ENCODE measurements at regions not wholly inside any gene's neighbourhood (a gene's known extent, or its start where the extent isn't known, plus 50 kb on each side); places are given as distances from the start of the nearest gene placed in this dataset.
"Not testable (repeated sequence)": the region's sequence is repeated elsewhere in the genome, so short reads cannot be mapped to it uniquely, and the experiment has no call there.

DNA sequence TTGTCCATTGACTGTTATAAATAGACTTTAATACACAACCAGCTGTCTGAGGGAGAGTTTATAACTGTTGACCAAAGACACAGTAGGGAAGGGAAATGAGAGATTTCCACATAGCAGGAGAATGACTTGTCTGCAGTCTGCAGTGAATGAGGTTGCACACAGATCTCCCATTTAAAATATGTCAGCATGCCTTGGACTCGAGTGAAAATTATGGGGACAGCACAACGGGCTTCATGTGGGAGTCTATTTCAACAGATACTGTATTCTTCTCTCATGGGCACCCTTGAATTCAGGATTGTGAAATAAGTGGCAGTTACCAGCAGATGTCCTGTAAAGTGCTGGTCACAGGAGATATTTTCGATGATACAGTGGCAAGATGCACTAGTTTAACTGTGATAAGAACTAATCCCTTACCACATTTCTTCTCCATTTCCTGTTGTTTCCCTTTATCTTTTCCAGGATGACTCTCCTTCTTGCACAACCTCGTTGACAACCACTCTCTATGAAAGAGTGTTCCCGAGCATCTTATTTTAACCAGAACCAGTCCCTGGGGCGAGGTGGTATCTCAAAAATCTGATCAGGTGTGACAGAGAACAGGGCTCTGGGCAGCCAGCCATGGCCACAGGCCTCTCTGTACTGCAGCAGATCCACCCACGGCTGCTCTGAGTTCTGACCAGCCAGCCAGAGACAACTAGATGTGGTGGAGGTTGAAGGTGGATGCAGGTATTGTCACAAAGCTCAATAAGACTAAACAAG, 51.5 kb upstream of the MAP3K1 start:
- DNase-seq: no peak
- CTCF ChIA-PET: no interaction called here
- ATAC-seq: no peak
- Mint-ChIP-seq H3K4me1 (no peaks in the 10 kb centered on the region), H3K27me3 (peaks cover 12% of the 10 kb centered on the region), H3K36me3 (no peaks in the 10 kb centered on the region), H3K4me3 (no peak overlapping the region), H3K9me3 (ENCODE audit: low read depth) (no peaks in the 10 kb centered on the region), H3K27ac (no peak overlapping the region)

DNA sequence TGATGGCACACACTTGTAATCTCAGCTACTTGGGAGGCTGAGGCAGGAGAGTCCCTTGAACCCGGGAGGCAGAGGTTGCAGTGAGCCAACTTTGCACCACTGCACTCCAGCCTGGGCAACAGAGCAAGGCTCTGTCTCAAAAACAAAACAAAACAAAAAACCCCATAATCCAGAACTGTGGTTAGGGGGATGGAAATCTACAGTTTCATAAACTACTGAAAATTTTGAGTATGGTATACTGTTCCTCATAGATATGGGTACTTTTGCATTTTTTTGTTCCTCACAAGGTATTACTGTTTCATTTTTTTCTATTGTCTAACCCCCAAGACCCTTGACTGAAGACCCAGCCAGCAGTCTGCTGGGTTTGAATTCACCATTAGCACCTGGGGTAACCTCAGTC, 52.2 kb upstream of the MAP3K1 start:
- no peaks in the 10 kb centered on the region for H3K4me1 Mint-ChIP-seq
- DNase-seq: no peak
- H3K4me3 Mint-ChIP-seq: no peak overlapping the region
- ATAC-seq: no peak
- H3K27ac Mint-ChIP-seq: no peak overlapping the region
- H3K9me3 Mint-ChIP-seq (ENCODE audit: low read depth): no peaks in the 10 kb centered on the region
- H3K27me3 Mint-ChIP-seq: peaks cover 12% of the 10 kb centered on the region
- CTCF ChIA-PET: no interaction called here
- no peaks in the 10 kb centered on the region for H3K36me3 Mint-ChIP-seq

DNA sequence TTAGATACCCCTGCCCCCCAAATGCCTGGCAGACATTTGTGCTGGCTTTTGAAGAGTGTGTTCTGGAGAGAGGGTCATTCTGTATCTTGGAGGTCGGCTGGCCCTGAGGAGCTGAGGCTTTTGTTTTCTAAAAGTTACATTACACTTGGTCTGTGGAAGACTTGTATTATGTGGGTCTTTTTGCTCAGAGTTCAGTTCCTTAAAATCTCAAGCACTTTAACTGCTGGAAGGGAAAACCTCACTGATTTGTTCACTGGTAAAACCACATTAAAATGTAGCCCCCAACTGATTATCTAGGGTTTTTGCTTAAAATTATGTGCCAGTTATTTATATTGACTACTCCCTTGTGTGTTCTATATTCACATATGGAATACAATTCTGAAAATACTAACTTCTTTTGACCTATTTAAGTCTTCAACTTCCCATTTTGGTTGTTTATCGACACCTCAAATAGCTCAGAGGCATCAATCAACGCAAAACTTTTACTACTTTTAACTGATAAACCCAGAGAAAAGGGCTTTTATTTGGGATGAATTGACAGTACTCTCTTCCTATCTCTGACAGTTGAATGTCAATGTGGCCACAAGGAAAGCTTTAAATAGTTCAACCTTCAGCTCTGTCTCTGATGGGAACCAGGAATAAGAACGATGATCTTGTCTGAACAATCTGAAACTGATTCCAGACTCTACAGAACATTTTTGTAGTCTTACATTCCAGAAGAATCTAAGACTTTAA, 54.0 kb upstream of the MAP3K1 start:
- no peak overlapping the region for H3K4me3 Mint-ChIP-seq
- CTCF ChIA-PET: interaction anchor here (1.4 kb wide), 1 partner anchor 11 kb away, joined by 4 read pairs; no protein-coding TSS in a partner anchor
- ATAC-seq: no peak

DNA sequence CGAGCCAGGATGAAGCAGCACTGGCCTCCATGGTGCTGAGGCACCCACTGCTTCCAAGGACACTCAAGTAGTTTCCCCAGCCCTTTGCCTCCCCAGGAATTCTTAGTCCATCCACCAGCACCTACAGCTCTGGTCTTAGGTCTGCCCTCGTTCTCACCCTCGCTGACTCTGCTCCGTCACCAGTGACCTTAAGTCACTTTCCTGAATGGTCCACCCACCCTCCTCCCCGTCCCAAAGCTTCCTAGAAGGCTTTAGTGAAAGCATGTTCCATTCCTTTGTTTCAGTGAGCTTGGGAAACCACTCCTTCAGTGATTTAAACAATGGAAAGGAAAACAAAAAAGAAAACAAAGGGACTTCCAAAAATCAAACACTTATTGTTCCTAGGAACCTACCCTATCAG, 54.6 kb upstream of the MAP3K1 start:
- Mint-ChIP-seq H3K4me3 (no peak overlapping the region), H3K36me3 (no peaks in the 10 kb centered on the region), H3K9me3 (ENCODE audit: low read depth) (no peaks in the 10 kb centered on the region), H3K27ac (no peak overlapping the region), H3K27me3 (peaks cover 12% of the 10 kb centered on the region), H3K4me1 (no peaks in the 10 kb centered on the region)
- no peak for ATAC-seq
- CTCF ChIA-PET: no interaction called here
- DNase-seq: no peak

More for the DNA sequence above, 54.0 kb upstream of the MAP3K1 start:
- Mint-ChIP-seq H3K4me1 (no peaks in the 10 kb centered on the region), H3K27me3 (peaks cover 12% of the 10 kb centered on the region), H3K36me3 (no peaks in the 10 kb centered on the region), H3K27ac (no peak overlapping the region), H3K9me3 (ENCODE audit: low read depth) (no peaks in the 10 kb centered on the region)
- DNase-seq: no peak

DNA sequence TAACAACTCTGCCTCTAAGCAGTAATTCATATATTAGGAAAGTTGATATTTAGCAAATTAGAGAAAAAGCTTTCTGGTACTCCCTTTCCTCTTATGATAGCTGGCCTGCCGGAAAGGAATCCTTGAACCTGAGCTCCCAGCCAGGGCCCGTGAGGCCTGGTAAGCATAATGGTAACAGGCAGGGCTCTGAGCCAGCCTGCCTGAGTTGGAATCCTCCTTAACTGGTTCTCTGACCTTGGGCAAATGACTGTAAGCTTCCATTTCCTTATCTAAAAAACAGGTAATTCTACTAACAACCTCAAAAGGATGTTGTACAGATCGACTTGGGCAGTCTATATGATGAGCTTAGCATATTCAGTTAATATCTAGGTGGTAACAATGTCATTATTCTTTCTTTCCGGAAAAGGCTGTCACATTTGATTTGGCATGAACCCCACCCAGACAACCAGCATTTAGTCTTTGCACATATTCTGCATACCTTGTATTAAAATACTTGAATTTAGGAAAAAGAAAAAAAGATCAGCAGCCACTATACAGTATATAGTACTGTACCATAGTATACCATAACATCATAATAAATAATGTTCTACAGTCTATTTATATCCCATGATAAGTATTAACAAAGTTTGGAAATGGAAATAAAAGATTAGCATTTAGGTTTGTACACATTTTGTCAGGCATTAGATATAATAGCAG, 55.7 kb upstream of the MAP3K1 start:
- no peaks in the 10 kb centered on the region for H3K9me3 Mint-ChIP-seq (ENCODE audit: low read depth)
- CTCF ChIA-PET: no interaction called here
- peaks cover 12% of the 10 kb centered on the region for H3K27me3 Mint-ChIP-seq
- DNase-seq (no peak), ATAC-seq (no peak)
- no peak overlapping the region for H3K27ac Mint-ChIP-seq
- H3K4me1 Mint-ChIP-seq: no peaks in the 10 kb centered on the region
- no peak overlapping the region for H3K4me3 Mint-ChIP-seq
- H3K36me3 Mint-ChIP-seq: no peaks in the 10 kb centered on the region

DNA sequence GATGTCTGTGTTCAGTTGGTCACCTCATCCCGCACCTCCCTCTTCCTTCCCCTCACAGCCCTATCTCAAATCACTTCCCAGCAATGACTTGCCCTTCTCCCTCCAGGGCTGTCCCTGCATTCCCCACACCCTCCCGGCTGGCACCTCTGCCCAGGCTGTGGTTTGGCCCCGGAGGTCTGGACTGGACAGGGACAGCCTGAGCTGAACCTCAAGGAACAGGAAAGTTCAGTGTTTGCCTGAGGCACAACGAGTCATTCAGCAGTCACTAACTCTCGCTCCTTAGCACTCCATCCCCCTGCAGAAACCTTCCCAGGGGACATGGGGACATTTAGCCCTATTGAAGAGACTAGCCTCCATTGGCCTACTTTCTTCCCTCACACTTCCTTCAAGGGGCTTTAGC, 58.3 kb upstream of the MAP3K1 start:
- no peak overlapping the region for H3K4me3 Mint-ChIP-seq
- CTCF ChIA-PET: no interaction called here
- ATAC-seq (no peak), DNase-seq (no peak)
- H3K4me1 Mint-ChIP-seq: no peaks in the 10 kb centered on the region
- no peak overlapping the region for H3K27ac Mint-ChIP-seq
- peaks cover 3% of the 10 kb centered on the region for H3K9me3 Mint-ChIP-seq (ENCODE audit: low read depth)
- H3K36me3 Mint-ChIP-seq: peaks cover 2% of the 10 kb centered on the region
- H3K27me3 Mint-ChIP-seq: peaks cover 9% of the 10 kb centered on the region

DNA sequence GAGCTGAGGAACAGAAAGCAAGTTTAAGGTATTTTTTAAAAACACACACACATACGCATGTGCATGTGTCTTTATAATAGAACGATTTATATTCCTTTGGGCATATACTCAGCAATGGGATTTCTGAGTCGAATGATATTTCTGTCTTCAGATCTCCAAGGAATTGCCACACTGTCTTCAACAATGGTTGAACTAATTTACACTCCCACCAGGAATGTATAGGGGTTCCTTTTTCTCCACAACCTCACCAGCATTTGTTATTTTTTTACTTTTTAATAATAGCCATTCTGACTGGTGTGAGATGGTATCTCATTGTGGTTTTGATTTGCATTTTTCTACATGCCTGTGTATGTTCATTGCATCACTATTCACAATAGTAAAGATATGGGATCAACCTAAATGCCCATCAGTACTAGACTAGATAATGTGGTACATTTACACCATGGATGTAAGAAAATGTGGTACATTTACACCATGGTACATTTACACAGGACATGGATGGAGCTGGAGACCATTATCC, 60.3 kb upstream of the MAP3K1 start:
- peaks cover 3% of the 10 kb centered on the region for H3K27me3 Mint-ChIP-seq
- H3K36me3 Mint-ChIP-seq: peaks cover 2% of the 10 kb centered on the region
- peaks cover 3% of the 10 kb centered on the region for H3K9me3 Mint-ChIP-seq (ENCODE audit: low read depth)
- H3K4me1 Mint-ChIP-seq: no peaks in the 10 kb centered on the region
- no peak for ATAC-seq
- CTCF ChIA-PET: no interaction called here
- no peak overlapping the region for H3K4me3 Mint-ChIP-seq
- H3K27ac Mint-ChIP-seq: no peak overlapping the region
- DNase-seq: no peak

DNA sequence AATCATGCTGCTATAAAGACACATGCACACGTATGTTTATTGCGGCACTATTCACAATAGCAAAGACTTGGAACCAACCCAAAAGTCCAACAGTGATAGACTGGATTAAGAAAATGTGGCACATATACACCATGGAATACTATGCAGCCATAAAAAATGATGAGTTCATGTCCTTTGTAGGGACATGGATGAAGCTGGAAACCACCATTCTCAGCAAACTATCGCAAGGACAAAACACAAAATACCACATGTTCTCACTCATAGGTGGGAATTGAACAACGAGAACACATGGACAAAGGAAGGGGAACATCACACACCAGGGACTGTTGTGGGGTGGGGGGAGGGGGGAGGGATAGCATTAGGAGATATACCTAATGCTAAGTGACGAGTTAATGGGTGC, 61.8 kb upstream of the MAP3K1 start:
- H3K27ac Mint-ChIP-seq; H3K36me3 Mint-ChIP-seq; H3K27me3 Mint-ChIP-seq; ATAC-seq; H3K4me3 Mint-ChIP-seq; CTCF ChIA-PET; H3K4me1 Mint-ChIP-seq; DNase-seq; H3K9me3 Mint-ChIP-seq (ENCODE audit: low read depth): not testable (repeated sequence)

DNA sequence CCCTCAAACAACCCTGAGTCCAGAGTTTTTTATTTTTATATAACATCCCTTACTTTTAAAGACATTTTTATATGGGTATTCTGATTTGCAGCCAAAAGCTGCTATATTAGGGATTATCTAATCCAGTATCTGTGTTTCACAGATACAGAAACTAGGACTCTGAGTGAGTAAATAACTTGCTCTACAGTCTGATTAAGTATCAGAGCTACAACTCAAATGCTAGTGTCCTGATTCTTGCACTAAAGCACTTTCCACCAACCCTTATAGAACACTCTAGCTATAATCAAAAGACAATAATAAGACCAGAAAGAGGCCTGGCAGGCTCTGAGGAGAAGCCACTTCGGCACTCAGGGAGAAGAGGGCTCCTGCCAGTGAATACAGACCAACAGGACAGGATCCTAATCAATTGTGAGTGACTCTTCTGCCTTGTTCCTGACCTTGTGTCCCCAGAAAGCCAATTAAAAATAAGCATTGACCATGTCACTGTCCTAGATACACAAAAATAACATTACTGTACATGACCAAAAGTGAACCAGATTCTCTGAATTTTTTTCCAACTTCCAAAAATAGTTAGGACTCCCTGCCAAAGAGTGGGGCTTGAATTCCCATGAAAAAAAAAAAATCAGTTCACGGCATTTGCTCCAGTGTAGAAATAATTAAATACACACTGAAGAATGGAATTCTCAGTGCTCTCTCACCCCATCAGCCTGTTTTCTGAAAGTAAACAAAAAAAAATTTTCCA, 63.6 kb upstream of the MAP3K1 start:
- no peaks in the 10 kb centered on the region for H3K4me1 Mint-ChIP-seq
- peaks cover 8% of the 10 kb centered on the region for H3K27me3 Mint-ChIP-seq
- DNase-seq (no peak), ATAC-seq (no peak)
- H3K36me3 Mint-ChIP-seq: peaks cover 2% of the 10 kb centered on the region
- peaks cover 3% of the 10 kb centered on the region for H3K9me3 Mint-ChIP-seq (ENCODE audit: low read depth)
- CTCF ChIA-PET: no interaction called here
- H3K4me3 Mint-ChIP-seq: no peak overlapping the region
- H3K27ac Mint-ChIP-seq: no peak overlapping the region

DNA sequence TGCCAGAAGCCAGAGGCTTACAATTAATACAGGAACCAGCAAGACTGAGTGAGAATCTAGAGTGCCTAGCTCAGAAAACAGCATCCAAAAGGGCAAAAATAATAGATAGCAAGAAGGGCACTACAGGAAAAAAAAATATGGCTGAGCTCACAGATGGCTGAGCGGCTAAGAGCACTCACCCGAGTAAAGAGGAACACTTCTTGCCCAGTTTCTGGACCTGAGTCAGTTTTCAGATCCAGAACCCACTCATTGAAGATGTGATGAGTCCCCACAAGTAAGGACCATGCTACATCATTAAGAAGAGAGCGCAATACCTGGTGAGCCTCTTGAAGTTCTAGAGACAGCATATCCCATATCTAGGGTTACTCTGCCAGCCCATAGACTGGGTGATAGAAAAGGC, 65.5 kb upstream of the MAP3K1 start:
- Mint-ChIP-seq H3K27me3 (peaks cover 8% of the 10 kb centered on the region), H3K36me3 (peaks cover 2% of the 10 kb centered on the region), H3K27ac (no peak overlapping the region), H3K4me1 (no peaks in the 10 kb centered on the region), H3K4me3 (no peak overlapping the region), H3K9me3 (ENCODE audit: low read depth) (peaks cover 3% of the 10 kb centered on the region)
- no peak for ATAC-seq
- CTCF ChIA-PET: no interaction called here
- DNase-seq: no peak

DNA sequence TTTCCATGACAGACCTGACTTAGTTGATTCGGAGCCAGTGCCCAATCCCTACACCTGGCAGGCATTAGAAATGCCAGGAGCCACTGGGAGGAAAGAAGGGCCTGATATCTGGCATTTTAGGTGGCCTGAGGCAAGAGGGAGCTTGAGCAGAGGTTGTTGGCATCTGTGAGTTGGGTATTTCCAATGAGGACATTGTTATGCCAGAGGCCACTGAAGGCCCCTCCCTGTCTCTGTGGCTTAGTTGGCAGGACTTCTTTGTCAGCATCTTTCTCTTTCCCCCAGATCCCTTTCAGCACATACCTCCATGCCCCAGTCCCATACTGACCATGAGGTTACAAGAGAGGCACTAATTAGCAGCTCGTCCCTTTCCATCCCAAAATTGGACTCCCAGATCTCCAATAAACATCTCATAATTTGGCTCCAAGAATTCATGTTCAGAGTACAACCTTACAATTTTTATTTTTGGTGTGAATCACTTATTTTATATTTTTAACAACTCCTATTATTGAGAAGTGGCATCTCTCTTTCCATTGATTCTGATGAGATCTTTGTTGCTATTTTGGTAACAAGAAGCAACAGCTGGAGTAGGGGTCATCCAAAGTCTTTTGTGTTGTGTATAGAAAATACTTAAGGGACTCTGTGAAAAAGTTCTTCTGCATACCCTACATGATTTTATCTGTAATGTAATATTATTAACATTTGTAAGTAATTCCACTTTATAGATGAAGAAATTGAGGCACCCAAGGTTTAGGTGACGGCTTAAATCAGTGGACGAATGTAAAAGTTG, 68.6 kb upstream of the MAP3K1 start:
- Mint-ChIP-seq H3K4me3 (no peak overlapping the region), H3K36me3 (no peaks in the 10 kb centered on the region), H3K9me3 (ENCODE audit: low read depth) (peaks cover 3% of the 10 kb centered on the region), H3K27ac (no peak overlapping the region), H3K27me3 (peaks cover 10% of the 10 kb centered on the region), H3K4me1 (no peaks in the 10 kb centered on the region)
- CTCF ChIA-PET: no interaction called here
- DNase-seq (no peak), ATAC-seq (no peak)

DNA sequence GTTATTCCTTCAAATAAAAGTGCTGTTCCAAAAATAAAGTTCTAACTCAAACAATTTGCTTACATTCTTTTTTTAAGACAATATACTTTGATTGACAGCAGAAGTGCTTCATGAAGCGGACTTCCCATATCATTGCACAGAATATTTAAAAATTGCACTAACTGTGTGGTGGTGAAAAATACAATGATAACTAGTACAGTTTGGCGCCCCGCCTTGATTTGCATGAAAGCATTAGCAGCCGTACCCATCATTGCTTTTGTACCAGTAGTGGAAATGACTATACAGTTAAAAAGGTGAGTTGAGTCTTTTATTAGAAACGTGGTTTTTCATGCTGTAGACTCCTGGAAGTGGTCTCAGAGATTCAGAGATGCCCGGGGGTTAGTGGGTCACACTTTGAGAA, 69.5 kb upstream of the MAP3K1 start:
- DNase-seq: no peak
- Mint-ChIP-seq H3K27me3 (peaks cover 9% of the 10 kb centered on the region), H3K9me3 (ENCODE audit: low read depth) (peaks cover 3% of the 10 kb centered on the region), H3K4me1 (no peaks in the 10 kb centered on the region), H3K27ac (no peak overlapping the region), H3K4me3 (no peak overlapping the region), H3K36me3 (no peaks in the 10 kb centered on the region)
- CTCF ChIA-PET: no interaction called here
- ATAC-seq: no peak

DNA sequence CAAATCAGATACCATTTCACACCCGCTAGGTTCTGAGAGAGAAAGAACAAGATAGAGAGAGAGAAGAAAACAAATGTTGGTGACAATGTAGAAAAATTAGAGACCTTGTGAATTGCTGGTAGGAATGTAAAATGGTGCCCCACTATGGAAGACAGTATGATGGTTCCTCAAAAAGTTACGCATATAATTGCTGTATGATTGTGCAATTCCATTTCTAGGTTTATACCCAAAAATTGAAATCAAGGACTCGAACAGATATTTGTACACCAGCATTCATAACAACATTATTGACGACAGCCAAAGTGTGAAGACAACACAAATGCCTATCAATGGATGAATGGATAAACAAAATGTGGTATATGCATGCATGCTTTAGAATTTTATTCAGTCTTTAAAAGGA, 74.5 kb upstream of the MAP3K1 start:
- ATAC-seq (no peak), DNase-seq (no peak)
- no peak overlapping the region for H3K27ac Mint-ChIP-seq
- H3K36me3 Mint-ChIP-seq: peaks cover 1% of the 10 kb centered on the region
- CTCF ChIA-PET: no interaction called here
- peaks cover 19% of the 10 kb centered on the region for H3K4me1 Mint-ChIP-seq
- H3K27me3 Mint-ChIP-seq: peaks cover 4% of the 10 kb centered on the region
- H3K9me3 Mint-ChIP-seq (ENCODE audit: low read depth): peaks cover 3% of the 10 kb centered on the region
- no peak overlapping the region for H3K4me3 Mint-ChIP-seq
